Colon (tissue), 2 donors: ENCODE measurements at regions not wholly inside any gene's neighbourhood (a gene's known extent, or its start where the extent isn't known, plus 50 kb on each side); places are given as distances from the start of the nearest gene placed in this dataset.
"Not testable (repeated sequence)": the region's sequence is repeated elsewhere in the genome, so short reads cannot be mapped to it uniquely, and the experiment has no call there.

Experiments
- FAIRE-seq: peaks from 2 replicates; lab custom pipeline; 2012; peaks lifted over from hg19 to GRCh38; lab: Jason Lieb, UNC
- donor health status: control.
- donor health status: control.

DNA sequence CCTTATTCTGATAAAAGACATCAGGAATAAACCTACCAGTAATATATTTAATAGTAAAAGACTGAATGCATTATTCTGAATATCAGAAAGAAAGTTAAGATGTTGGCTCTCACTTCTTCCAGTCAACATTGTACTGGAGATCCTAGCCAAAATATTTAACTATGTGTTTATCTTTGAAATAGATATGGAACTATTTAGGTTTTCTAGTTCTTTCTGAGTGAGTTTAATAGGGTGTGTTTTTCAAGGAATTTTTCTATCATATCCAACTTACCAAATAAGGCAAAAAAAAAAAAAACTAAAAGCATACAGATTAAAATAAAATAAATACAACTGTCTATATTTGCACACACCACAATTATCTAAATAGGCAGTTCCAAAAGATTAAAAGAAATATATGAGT, 478.9 kb upstream of the LMO3 start:
- FAIRE-seq, result no peak

GRCh38 chr12:17079251-17079909, 473.4 kb upstream of the LMO3 start:
- FAIRE-seq, result no peak

GRCh38 chr12:17077594-17077993, 471.6 kb upstream of the LMO3 start:
- no peak for FAIRE-seq

GRCh38 chr12:17076811-17077210, 470.8 kb upstream of the LMO3 start:
- FAIRE-seq, result no peak

GRCh38 chr12:17076028-17076744, 470.2 kb upstream of the LMO3 start:
- FAIRE-seq, result no peak

DNA sequence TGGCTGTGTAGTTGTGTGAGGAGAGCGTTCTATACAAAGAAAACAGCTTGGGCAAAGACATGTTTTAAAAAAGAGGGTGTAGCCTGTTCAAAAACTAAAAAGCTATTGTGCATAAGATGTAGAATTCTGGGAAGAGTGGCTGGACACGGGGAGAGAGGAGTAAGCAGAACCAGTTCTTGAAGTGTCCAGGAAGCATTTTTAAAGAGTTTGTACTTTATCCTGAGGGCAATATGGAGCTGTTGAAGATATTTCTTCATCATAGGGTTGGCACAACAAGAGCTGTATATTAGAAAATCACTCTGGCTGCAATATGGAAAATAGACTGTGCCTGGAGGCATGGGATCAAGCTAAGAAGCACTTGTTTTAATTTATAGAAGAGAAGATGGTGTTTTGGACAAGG, 458.9 kb upstream of the LMO3 start:
- FAIRE-seq, result no peak

DNA sequence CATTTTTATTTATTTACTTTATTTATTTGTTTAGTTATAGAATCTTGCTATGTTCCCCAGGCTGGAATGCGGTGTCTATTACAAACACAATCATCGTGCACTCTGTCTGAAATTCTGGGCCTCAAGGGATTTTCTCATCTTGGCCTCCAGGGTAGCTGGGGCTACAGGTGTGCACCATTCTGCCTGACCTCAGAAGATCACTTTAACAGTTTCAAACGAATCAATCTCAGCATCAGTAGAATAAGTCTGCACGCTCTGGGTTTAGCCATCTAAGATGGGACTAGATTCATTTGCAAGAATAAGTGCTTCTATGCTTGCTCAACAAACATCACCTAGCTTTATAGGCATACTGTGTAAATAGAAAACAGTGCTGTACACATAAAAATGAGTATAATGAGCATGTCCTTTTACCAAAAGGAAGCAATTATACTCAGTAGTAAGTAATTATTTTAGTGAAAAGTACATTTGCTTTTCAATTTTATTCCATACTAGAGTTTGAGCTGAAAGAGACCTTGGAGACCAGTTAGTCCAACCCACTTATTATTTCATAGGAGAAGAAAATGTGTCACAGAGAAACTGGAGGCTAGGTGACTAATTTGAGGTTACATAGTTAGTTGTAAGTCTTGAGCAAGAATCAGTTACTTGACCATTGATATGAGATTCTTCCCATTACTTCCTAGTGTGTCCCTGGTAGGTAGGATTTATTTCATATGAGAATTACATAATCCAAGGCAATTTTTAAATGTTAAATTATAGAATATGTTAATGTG, 456.5 kb upstream of the LMO3 start:
- no peak for FAIRE-seq

GRCh38 chr12:17060260-17060659, 454.3 kb upstream of the LMO3 start:
- FAIRE-seq, result no peak

GRCh38 chr12:17056546-17056945, 450.6 kb upstream of the LMO3 start:
- FAIRE-seq, result no peak

GRCh38 chr12:17038923-17039322, 433.0 kb upstream of the LMO3 start:
- FAIRE-seq, result no peak

- FAIRE-seq, result no peak
These were observed 429.4 kb upstream of the LMO3 start for GRCh38 chr12:17035372-17035771.

DNA sequence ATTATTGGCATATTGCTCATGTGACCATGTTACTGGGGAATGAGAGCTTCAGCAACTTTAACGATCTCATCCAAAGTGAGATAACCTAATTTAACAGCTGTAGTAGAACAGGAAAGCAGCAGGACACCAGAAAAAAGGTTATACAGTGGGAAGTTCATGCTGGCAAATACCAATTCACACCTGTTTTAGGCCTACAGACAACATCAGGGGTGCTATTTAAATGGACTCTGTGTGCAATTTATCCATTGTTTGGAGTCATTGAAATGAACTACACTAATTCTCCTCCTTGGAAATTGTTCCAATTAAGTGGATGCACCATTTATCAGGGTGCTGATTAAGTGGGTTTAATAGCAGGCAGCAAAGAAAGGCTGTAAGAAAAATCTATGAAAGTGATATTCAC, 424.4 kb upstream of the LMO3 start:
- no peak for FAIRE-seq

DNA sequence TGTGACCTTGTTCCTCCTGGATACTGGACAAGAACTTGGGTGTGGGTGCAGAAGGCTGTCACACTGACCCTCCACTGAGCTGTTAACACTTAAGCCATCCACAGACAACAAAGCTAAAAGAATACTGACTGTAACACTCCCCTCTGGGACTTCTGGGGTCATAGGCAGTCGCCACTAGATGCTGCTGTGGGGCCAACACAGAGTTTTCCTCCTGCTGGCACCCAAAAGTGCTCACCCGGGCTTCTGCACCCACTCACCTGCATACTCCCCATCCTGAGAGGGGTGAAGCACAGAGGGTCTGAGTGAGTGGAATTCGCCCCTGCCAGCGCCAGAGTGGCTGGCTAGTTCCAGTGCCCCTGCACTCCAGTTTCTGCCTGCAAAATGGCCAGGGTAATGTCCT, 422.4 kb upstream of the LMO3 start:
- no peak for FAIRE-seq

- FAIRE-seq, result not testable (repeated sequence)
These were observed 419.5 kb upstream of the LMO3 start for GRCh38 chr12:17025424-17025823.

GRCh38 chr12:17020765-17021164, 414.8 kb upstream of the LMO3 start:
- no peak for FAIRE-seq

DNA sequence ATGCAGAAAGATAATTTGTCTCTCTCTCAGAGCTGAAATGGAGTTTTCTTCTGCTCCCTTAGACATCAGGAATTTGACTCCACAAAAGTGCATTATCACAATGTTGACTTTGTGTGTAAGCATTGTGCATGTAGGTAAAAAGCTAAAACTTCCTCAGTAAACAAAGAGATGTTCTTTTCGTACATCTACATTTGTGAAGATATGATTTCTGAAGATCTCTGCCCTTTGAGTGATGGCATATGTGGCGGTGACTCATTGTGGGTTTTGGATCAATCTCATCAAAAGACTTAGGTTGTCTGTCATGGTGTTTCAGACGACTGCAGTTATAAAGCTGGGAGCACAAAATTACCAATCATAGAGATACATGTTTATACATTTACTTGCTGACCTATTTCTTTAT, 411.4 kb upstream of the LMO3 start:
- no peak for FAIRE-seq

DNA sequence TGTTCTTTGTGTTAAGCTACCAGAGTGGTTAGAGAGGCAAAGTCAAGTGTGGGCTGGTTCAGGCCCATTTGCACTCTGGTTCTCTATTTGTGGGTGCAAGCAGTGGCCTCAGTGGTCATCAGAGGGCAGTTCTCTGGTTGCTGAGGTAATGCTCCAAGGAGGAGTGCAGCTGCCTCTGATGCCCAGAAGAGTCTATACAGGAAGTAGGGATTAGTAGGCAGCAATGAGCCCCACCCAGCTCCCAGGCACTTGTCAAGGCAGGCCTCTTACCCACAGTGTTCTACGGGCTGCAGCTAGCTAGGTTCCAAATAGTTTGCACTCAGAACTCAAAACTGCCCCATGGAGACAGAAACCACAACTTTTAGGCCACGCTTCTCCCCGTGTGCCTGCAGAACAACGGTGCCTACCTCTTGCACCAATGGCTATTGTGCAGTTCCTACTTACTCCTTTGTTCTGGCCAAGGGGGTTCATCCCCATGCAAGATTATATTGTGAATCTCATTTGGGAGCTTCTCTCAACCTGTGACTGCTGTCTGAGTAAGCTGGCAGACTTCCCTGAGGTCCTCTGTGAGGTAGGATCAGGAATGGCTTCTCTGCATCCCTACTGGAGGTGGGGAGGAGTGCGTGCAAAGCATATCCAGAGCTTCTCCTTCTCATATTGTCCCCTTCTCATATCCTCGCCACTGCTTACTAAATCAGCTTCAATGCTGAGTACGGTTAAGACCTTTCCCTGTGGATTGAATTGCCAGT, 410.3 kb upstream of the LMO3 start:
- FAIRE-seq, result no peak

GRCh38 chr12:17015501-17015900, 409.5 kb upstream of the LMO3 start:
- no peak for FAIRE-seq

DNA sequence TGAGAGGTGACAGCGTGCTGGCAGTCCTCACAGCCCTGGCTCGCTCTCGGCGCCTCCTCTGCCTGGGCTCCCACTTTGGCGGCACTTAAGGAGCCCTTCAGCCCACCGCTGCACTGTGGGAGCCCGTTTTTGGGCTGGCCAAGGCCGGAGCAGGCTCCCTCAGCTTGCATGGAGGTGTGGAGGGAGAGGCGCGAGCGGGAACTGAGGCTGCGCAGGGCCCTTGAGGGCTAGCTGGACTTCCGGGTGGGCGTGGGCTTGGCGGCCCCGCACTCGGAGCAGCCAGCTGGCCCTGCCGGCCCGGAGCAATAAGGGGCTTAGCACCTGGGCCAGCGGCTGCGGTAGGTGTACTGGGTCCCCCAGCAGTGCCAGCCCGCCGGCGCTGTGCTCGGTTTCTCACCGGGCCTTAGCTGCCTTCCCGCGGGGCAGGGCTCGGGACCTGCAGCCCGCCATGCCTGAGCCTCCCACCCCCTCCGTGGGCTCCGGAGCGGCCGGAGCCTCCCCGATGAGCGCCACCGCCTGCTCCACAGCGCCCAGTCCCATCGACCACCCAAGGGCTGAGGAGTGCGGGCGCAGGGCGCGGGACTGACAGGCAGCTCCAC, 401.6 kb upstream of the LMO3 start:
- FAIRE-seq, result not testable (repeated sequence)

DNA sequence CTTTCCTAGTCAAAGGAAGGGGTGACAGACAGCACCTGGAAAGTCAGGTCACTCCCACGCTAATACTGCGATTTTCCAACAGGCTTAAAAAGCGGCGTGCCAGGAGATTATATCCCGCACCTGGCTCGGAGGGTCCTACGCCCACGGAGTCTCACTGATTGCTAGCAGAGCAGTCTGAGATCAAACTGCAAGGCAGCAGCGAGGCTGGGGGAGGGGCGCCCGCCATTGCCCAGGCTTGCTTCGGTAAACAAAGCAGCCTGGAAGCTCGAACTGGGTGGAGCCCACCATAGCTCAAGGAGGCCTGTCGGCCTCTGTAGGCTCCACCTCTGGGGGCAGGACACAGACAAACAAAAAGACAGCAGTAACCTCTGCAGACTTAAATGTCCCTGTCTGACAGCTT, 392.6 kb upstream of the LMO3 start:
- not testable (repeated sequence) for FAIRE-seq

DNA sequence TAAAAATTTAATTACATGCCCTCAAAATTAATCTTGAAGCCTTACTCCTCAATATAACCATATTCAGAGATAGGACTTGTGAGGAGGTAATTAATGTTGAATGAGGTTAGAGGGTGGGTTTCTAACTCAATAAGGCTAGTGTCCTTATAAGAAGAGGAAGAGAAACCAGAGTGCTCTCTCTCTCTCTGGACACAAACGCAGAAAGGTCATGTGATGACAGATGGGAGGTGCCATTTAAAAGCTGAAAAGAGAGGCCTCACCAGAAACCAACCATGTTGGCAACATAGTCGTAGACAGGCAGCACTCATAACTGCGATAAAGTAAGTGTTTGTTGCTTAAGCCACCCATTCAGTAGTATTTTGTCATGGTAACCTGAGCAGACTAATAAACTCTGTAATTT, 378.5 kb upstream of the LMO3 start:
- no peak for FAIRE-seq
